ENCODE measurements at regions not wholly inside any gene's neighbourhood (a gene's known extent, or its start where the extent isn't known, plus 50 kb on each side); places are given as distances from the start of the nearest gene placed in this dataset.

DNA sequence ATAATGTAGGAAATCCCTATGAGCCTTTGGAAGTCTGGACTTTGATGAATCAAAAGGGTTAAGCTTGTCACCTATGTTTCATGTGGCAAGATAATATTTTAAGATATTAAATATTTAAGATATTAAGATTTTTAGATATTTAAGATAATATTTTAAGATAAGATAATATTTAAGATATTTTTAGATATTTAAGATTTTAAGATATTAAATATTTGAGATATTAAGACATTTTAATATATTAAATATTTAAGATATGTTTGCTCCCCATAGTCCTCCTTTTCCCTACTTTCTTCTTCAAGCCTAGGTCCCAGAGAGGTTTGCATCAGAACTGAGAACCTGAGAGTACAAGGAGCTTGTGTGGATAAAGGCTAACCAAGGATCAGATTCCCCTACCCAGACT lies 478.4 kb upstream of the IGFBP7 start:
- H3K36me3 Mint-ChIP-seq, result no peaks in the 10 kb centered on the region
- no peaks in the 10 kb centered on the region for H3K36me3 ChIP-seq (ENCODE audit: control insufficient read depth, insufficient read depth, low read length)
- H3K27me3 Mint-ChIP-seq, result no peaks in the 10 kb centered on the region
- no peak overlapping the region for H3K4me3 Mint-ChIP-seq
- ATAC-seq (ENCODE audit: low read depth in 2 of 2) (no peak), DNase-seq (no peak)
- peaks cover 1 to 9% (median 3%) of the 10 kb centered on the region in 7 donors for H3K9me3 Mint-ChIP-seq
- no peaks in the 10 kb centered on the region for H3K27me3 ChIP-seq (ENCODE audit: control insufficient read depth, insufficient read depth, low read length)
- no peak overlapping the region for H3K4me3 ChIP-seq (ENCODE audit: low read depth, low read length)
- H3K4me1 Mint-ChIP-seq, result no peaks in the 10 kb centered on the region
- no peaks in the 10 kb centered on the region for H3K4me1 ChIP-seq (ENCODE audit: control insufficient read depth, insufficient read depth, low read length, poor library complexity, severe bottlenecking)
- no peaks in the 10 kb centered on the region for H3K9me3 ChIP-seq (ENCODE audit: control insufficient read depth in 2 of 2, low read length in 2 of 2)
- H3K27ac Mint-ChIP-seq, result no peak overlapping the region
- no peak overlapping the region for H3K27ac ChIP-seq (ENCODE audit: insufficient read depth, low read length, poor library complexity, severe bottlenecking)

DNA sequence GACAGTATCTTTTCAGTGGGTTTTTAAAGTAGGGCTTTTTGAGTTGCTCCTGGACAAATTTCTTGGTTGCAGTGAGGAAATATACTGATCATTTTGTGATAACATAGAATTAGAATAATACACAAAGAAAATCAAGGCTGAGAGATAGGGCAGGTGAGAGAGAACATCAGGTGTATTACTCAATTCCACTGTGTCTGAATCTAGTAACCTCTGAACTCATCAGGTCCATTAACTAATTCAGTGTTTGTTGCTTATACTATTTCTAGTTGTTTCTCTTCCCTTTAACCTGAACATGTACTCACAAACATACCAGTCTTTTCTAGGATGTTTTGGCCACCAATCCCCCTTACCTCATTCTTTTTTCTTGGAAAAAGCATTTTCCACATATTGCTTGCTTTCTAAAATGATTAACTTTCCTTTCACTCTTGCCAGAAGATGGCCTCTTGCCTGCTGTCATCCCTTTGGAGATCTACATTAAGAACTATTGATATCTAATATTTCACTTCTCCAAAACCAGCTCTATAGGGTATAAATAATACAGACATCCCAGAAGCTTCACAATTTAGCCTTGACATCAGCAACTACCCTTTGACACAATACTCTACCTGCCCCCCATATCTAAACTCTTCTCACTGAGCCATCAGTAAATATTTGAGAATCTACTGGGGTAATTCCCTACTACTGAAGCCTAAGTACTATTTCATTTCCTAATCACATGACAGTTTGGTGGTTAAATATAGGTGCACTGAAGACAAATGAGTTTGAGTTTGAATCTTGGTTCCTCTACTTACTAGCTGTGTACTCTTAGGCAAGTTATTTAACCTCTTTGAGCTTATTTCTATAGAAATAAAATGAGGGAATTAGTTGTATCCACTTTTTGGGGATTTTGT lies 470.8 kb upstream of the IGFBP7 start:
- H3K27me3 Mint-ChIP-seq, result no peaks in the 10 kb centered on the region
- Histone ChIP-seq H3K27ac (ENCODE audit: insufficient read depth, low read length, poor library complexity, severe bottlenecking) (no peak overlapping the region), H3K9me3 (ENCODE audit: control insufficient read depth in 2 of 2, low read length in 2 of 2) (peaks cover 0 to 2% of the 10 kb centered on the region in 2 experiments), H3K36me3 (ENCODE audit: control insufficient read depth, insufficient read depth, low read length) (no peaks in the 10 kb centered on the region), H3K4me1 (ENCODE audit: control insufficient read depth, insufficient read depth, low read length, poor library complexity, severe bottlenecking) (no peaks in the 10 kb centered on the region), H3K4me3 (ENCODE audit: low read depth, low read length) (no peak overlapping the region), H3K27me3 (ENCODE audit: control insufficient read depth, insufficient read depth, low read length) (no peaks in the 10 kb centered on the region)
- H3K4me1 Mint-ChIP-seq, result no peaks in the 10 kb centered on the region
- H3K27ac Mint-ChIP-seq, result no peak overlapping the region
- no peak overlapping the region for H3K4me3 Mint-ChIP-seq
- no peaks in the 10 kb centered on the region for H3K36me3 Mint-ChIP-seq
- peaks cover 2 to 9% (median 7%) of the 10 kb centered on the region in 7 donors for H3K9me3 Mint-ChIP-seq
- ATAC-seq (ENCODE audit: low read depth in 2 of 2) (no peak), DNase-seq (no peak)

DNA sequence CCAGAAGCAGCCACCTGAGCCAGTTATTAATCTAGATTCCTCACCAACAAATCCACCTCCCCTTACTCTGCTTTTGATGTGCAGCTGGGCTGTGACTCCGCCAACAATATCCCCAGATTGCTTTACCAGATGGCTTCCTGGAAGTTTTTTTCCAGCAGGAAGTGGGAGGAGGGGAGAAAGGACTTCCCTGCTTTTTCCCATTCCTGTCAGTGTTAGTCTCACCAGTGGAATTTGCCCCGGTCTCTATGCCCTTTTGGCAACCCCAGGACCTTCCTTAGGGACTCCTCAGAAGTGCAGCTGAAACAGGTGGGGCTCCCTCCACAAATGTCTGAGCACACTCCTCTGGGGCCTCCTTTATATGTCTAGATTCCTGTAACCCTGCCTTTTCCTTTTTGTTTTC lies 465.2 kb upstream of the IGFBP7 start:
- H3K27me3 ChIP-seq (ENCODE audit: control insufficient read depth, insufficient read depth, low read length), result no peaks in the 10 kb centered on the region
- H3K27ac Mint-ChIP-seq, result no peak overlapping the region
- no peak overlapping the region for H3K27ac ChIP-seq (ENCODE audit: insufficient read depth, low read length, poor library complexity, severe bottlenecking)
- DNase-seq, result no peak
- ATAC-seq (ENCODE audit: low read depth in 2 of 2), result no peak
- H3K4me3 Mint-ChIP-seq, result no peak overlapping the region
- H3K27me3 Mint-ChIP-seq, result no peaks in the 10 kb centered on the region
- peaks cover 1 to 11% (median 6%) of the 10 kb centered on the region in 7 donors for H3K9me3 Mint-ChIP-seq
- no peaks in the 10 kb centered on the region for H3K4me1 Mint-ChIP-seq
- H3K4me3 ChIP-seq (ENCODE audit: low read depth, low read length), result no peak overlapping the region
- H3K36me3 Mint-ChIP-seq, result no peaks in the 10 kb centered on the region
- H3K36me3 ChIP-seq (ENCODE audit: control insufficient read depth, insufficient read depth, low read length), result no peaks in the 10 kb centered on the region
- no peaks in the 10 kb centered on the region for H3K4me1 ChIP-seq (ENCODE audit: control insufficient read depth, insufficient read depth, low read length, poor library complexity, severe bottlenecking)
- H3K9me3 ChIP-seq (ENCODE audit: control insufficient read depth in 2 of 2, low read length in 2 of 2), result no peaks in the 10 kb centered on the region

DNA sequence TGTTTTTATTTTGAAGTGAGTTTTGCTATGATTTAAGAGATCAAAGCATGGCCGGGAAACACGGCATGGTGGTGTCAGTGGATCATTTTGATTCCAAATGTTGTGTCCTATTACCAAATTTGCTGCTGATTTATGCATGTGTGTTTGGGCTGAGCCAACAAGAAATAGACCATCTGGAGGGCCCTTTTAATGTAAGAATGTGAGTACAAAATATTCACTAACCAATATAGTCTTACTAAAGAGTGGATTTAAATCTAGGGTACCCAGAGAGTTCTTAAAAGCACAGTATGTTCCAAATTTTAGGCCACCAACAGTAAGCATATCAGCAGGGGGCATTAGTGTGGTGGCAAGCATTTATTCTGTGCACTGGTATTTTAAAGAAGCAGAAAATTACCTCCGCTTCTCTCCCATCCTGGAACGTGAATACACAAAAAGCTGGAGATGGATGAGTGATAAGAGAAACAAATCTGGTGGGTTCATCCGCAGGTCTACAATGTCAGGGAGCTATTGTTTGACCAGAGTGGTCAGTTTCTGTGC lies 444.4 kb upstream of the IGFBP7 start:
- H3K27me3 Mint-ChIP-seq, result no peaks in the 10 kb centered on the region
- peaks cover 0 to 10% (median 1%) of the 10 kb centered on the region in 7 donors for H3K9me3 Mint-ChIP-seq
- no peak overlapping the region for H3K27ac Mint-ChIP-seq
- no peaks in the 10 kb centered on the region for H3K4me1 Mint-ChIP-seq
- H3K4me3 Mint-ChIP-seq, result no peak overlapping the region
- ATAC-seq (ENCODE audit: low read depth in 2 of 2) (no peak), DNase-seq (no peak)
- H3K9me3 ChIP-seq (ENCODE audit: control insufficient read depth in 2 of 2, low read length in 2 of 2), result no peaks in the 10 kb centered on the region
- no peaks in the 10 kb centered on the region for H3K36me3 Mint-ChIP-seq
- no peaks in the 10 kb centered on the region for H3K4me1 ChIP-seq (ENCODE audit: control insufficient read depth, insufficient read depth, low read length, poor library complexity, severe bottlenecking)
- H3K4me3 ChIP-seq (ENCODE audit: low read depth, low read length), result no peak overlapping the region
- no peaks in the 10 kb centered on the region for H3K27me3 ChIP-seq (ENCODE audit: control insufficient read depth, insufficient read depth, low read length)
- no peaks in the 10 kb centered on the region for H3K36me3 ChIP-seq (ENCODE audit: control insufficient read depth, insufficient read depth, low read length)
- no peak overlapping the region for H3K27ac ChIP-seq (ENCODE audit: insufficient read depth, low read length, poor library complexity, severe bottlenecking)

DNA sequence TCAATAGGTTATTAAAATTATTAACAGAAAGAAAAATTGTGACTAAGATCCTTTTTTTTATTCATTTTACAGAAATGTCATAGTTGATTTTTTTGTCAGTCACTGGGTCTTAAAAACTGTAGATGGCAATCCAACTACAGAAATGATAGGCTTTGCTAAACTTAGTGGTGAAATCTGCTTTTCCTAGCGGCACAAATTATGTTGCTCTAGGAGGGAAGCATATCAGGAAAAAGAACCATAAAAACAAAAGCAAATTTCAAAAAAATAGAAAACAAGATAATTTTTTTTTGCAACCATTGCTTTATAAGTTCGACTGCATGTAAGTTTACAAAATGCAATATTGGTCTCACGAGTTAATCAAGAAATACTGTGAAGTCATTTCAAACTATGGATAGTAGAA lies 443.5 kb upstream of the IGFBP7 start:
- H3K27ac Mint-ChIP-seq, result no peak overlapping the region
- H3K27me3 Mint-ChIP-seq, result no peaks in the 10 kb centered on the region
- H3K9me3 Mint-ChIP-seq, result peaks cover 0 to 9% (median 1%) of the 10 kb centered on the region in 7 donors
- Histone ChIP-seq H3K27me3 (ENCODE audit: control insufficient read depth, insufficient read depth, low read length) (no peaks in the 10 kb centered on the region), H3K36me3 (ENCODE audit: control insufficient read depth, insufficient read depth, low read length) (no peaks in the 10 kb centered on the region), H3K9me3 (ENCODE audit: control insufficient read depth in 2 of 2, low read length in 2 of 2) (no peaks in the 10 kb centered on the region), H3K4me3 (ENCODE audit: low read depth, low read length) (no peak overlapping the region), H3K4me1 (ENCODE audit: control insufficient read depth, insufficient read depth, low read length, poor library complexity, severe bottlenecking) (no peaks in the 10 kb centered on the region), H3K27ac (ENCODE audit: insufficient read depth, low read length, poor library complexity, severe bottlenecking) (no peak overlapping the region)
- H3K36me3 Mint-ChIP-seq, result no peaks in the 10 kb centered on the region
- no peaks in the 10 kb centered on the region for H3K4me1 Mint-ChIP-seq
- DNase-seq, result no peak
- H3K4me3 Mint-ChIP-seq, result no peak overlapping the region
- no peak for ATAC-seq (ENCODE audit: low read depth in 2 of 2)

DNA sequence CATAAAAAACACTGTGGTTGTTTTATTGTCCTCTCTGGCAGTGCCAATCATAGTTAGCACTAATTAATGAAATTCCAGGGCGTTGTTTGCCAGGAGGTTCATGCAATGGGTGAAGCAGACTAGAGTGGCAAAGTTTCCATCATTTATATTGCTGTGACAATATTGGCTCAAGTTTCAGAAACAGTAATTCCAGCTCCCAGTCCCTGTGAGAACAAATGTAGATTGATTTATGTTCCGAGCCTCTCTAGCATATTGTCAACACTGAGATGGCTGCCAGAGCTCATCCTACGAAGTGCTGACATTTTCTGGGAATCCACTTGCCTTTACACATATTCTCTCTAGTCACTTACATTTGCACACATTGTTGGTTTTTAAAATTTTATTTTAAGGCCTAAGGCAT lies 440.0 kb upstream of the IGFBP7 start:
- ATAC-seq (ENCODE audit: low read depth in 2 of 2), result no peak
- no peaks in the 10 kb centered on the region for H3K4me1 Mint-ChIP-seq
- H3K9me3 Mint-ChIP-seq, result peaks cover 0 to 4% (median 0%) of the 10 kb centered on the region in 7 donors

DNA sequence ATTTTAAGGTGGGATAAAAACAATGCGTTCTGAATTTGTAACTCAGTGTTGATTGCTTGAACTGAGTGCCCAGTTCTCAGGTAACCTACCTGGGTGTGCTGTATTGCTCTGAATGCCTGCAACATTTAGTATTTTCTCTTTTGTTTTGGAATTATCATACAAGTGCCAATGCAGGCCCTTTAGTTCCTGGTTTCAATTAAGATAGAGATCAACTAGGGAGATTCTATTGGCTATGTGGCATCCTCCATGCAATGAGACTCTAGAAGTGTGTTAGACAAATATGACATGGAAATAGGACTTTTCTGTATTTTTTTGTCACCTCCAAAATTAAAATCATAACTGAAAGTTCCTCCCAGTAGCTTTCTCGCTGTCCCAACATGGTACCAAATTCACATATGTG lies 438.7 kb upstream of the IGFBP7 start:
- Histone ChIP-seq H3K27ac (ENCODE audit: insufficient read depth, low read length, poor library complexity, severe bottlenecking) (no peak overlapping the region), H3K4me3 (ENCODE audit: low read depth, low read length) (no peak overlapping the region), H3K27me3 (ENCODE audit: control insufficient read depth, insufficient read depth, low read length) (no peaks in the 10 kb centered on the region), H3K4me1 (ENCODE audit: control insufficient read depth, insufficient read depth, low read length, poor library complexity, severe bottlenecking) (no peaks in the 10 kb centered on the region), H3K36me3 (ENCODE audit: control insufficient read depth, insufficient read depth, low read length) (no peaks in the 10 kb centered on the region), H3K9me3 (ENCODE audit: control insufficient read depth in 2 of 2, low read length in 2 of 2) (no peaks in the 10 kb centered on the region)
- Mint-ChIP-seq H3K27me3 (no peaks in the 10 kb centered on the region), H3K9me3 (peaks cover 0 to 4% (median 0%) of the 10 kb centered on the region in 7 donors), H3K4me3 (no peak overlapping the region), H3K27ac (no peak overlapping the region), H3K4me1 (no peaks in the 10 kb centered on the region), H3K36me3 (no peaks in the 10 kb centered on the region)
- ATAC-seq (ENCODE audit: low read depth in 2 of 2) (no peak), DNase-seq (no peak)

More for the DNA sequence above, 440.0 kb upstream of the IGFBP7 start:
- Histone ChIP-seq H3K27me3 (ENCODE audit: control insufficient read depth, insufficient read depth, low read length) (no peaks in the 10 kb centered on the region), H3K9me3 (ENCODE audit: control insufficient read depth in 2 of 2, low read length in 2 of 2) (no peaks in the 10 kb centered on the region), H3K36me3 (ENCODE audit: control insufficient read depth, insufficient read depth, low read length) (no peaks in the 10 kb centered on the region), H3K27ac (ENCODE audit: insufficient read depth, low read length, poor library complexity, severe bottlenecking) (no peak overlapping the region), H3K4me1 (ENCODE audit: control insufficient read depth, insufficient read depth, low read length, poor library complexity, severe bottlenecking) (no peaks in the 10 kb centered on the region), H3K4me3 (ENCODE audit: low read depth, low read length) (no peak overlapping the region)
- DNase-seq, result no peak
- H3K27ac Mint-ChIP-seq, result no peak overlapping the region
- no peaks in the 10 kb centered on the region for H3K36me3 Mint-ChIP-seq
- H3K4me3 Mint-ChIP-seq, result no peak overlapping the region
- no peaks in the 10 kb centered on the region for H3K27me3 Mint-ChIP-seq

Data from CD4-positive, CD25-positive, alpha-beta regulatory T cell (primary cell).